H1 (cell line): ENCODE measurements at regions not wholly inside any gene's neighbourhood (a gene's known extent, or its start where the extent isn't known, plus 50 kb on each side); places are given as distances from the start of the nearest gene placed in this dataset.

ENCODE experiments used
- CTCF ChIA-PET: fragments of 300-600 bp; sonication (Branson Sonifier 250); formaldehyde crosslinking; loops from one replicate; lab custom pipeline; 2021; ENCODE audit not compliant: partially characterized antibody; lab: Charles Lee
- POLR2A ChIA-PET: fragments of 300-600 bp; sonication (Branson Sonifier 250); formaldehyde crosslinking; loops from one replicate; lab custom pipeline; 2021; ENCODE audit warnings: inconsistent platforms; ENCODE audit not compliant: partially characterized antibody; lab: Charles Lee
- DNase-seq, 2 experiments: peaks; one replicate each; pipeline versions ENCODE4 v3.0.0 to v3.0.0-alpha.2; 2010 to 2022; ENCODE audit warnings: low spot score in 2 of 2, low read depth in 1 of 2, mixed read lengths in 1 of 2
- FAIRE-seq: peaks from 2 replicates; lab custom pipeline; 2011; peaks lifted over from hg19 to GRCh38; lab: Jason Lieb, UNC
- H2AFZ ChIP-seq: 2 replicates; pipeline ENCODE4 v1.8.1; 2012; ENCODE audit warnings: low read length, inconsistent platforms
- H2AK5ac ChIP-seq: 2 replicates; pipeline ENCODE4 v1.6.1; 2013; ENCODE audit warnings: low read depth, low read length
- H2BK120ac ChIP-seq: replicated peaks from 2 replicates; pipeline ENCODE3; 2013; ENCODE audit warnings: low read depth, low read length, inconsistent platforms
- H2BK12ac ChIP-seq: 2 replicates; pipeline ENCODE4 v1.6.1; 2013; ENCODE audit warnings: low read depth, low read length
- H2BK15ac ChIP-seq: 2 replicates; pipeline ENCODE4 v1.6.1; 2013; ENCODE audit warnings: low read length
- H2BK20ac ChIP-seq: 2 replicates; pipeline ENCODE4 v1.6.1; 2013; ENCODE audit warnings: low read length
- H2BK5ac ChIP-seq: 2 replicates; pipeline ENCODE4 v1.6.1; 2013; ENCODE audit warnings: low read depth, low read length
- H3K14ac ChIP-seq: 2 replicates; pipeline ENCODE4 v1.6.1; 2013; ENCODE audit warnings: inconsistent platforms; ENCODE audit not compliant: insufficient read length
- H3K18ac ChIP-seq: 2 replicates; pipeline ENCODE4 v1.6.1; 2013; ENCODE audit warnings: low read length; ENCODE audit errors: extremely low read depth
- H3K23ac ChIP-seq: 2 replicates; pipeline ENCODE4 v1.6.1; 2013; ENCODE audit warnings: inconsistent platforms; ENCODE audit not compliant: insufficient read length
- H3K23me2 ChIP-seq: 2 replicates; pipeline ENCODE4 v1.6.1; 2013; ENCODE audit warnings: low read depth, low read length
- H3K27ac ChIP-seq: 2 replicates; pipeline ENCODE4 v1.6.1; 2011; ENCODE audit warnings: low read depth, low read length, inconsistent platforms
- H3K27me3 ChIP-seq, 4 experiments: replicated peaks in 1 of 4; 1 replicate in 1 of 4; 2 replicates in 3 of 4; pipeline versions ENCODE4 v1.6.1 to v1.8.1; 2011 to 2013; ENCODE audit warnings: low read length in 3 of 4, mild to moderate bottlenecking in 3 of 4, inconsistent platforms in 2 of 4, mixed read lengths in 2 of 4, moderate library complexity in 1 of 4; ENCODE audit not compliant: control insufficient read depth in 3 of 4, insufficient read depth in 3 of 4; ENCODE audit errors: extremely low read depth in 1 of 4
- H3K36me3 ChIP-seq, 4 experiments: 2 replicates each; pipeline versions ENCODE4 v1.6.1 to v1.8.1; 2011 to 2013; ENCODE audit warnings: mild to moderate bottlenecking in 4 of 4, low read length in 3 of 4, moderate library complexity in 2 of 4, control low read depth in 1 of 4, inconsistent platforms in 1 of 4; ENCODE audit not compliant: insufficient read depth in 4 of 4, control insufficient read depth in 2 of 4
- H3K4ac ChIP-seq: replicated peaks from 2 replicates; pipeline ENCODE3; 2013; ENCODE audit warnings: low read length, low read depth, mixed read lengths, inconsistent platforms; ENCODE audit not compliant: insufficient read length
- H3K4me1 ChIP-seq, 4 experiments: replicated peaks in 1 of 4; 1 replicate in 1 of 4; 2 replicates in 3 of 4; pipeline versions ENCODE4 v1.6.1 to v1.8.1; 2011 to 2013; ENCODE audit warnings: low read length in 3 of 4, inconsistent platforms in 2 of 4, mixed read lengths in 1 of 4; ENCODE audit not compliant: insufficient read depth in 4 of 4, control insufficient read depth in 3 of 4
- H3K4me2 ChIP-seq, 2 experiments: 2 replicates each; pipeline versions ENCODE4 v1.6.1 to v1.8.1; 2011 to 2013; ENCODE audit warnings: low read depth in 2 of 2, low read length in 2 of 2, control low read depth in 1 of 2, inconsistent platforms in 1 of 2, mild to moderate bottlenecking in 1 of 2; ENCODE audit not compliant: insufficient read depth in 1 of 2
- H3K4me3 ChIP-seq, 4 experiments: fragments of 200-600, 300-600 bp in 1 of 4; sonication (generic), shearing (Covaris generic), sonication (Bioruptor Twin) in 1 of 4; 2 replicates each; pipeline versions ENCODE4 v1.5.1 to v1.8.1; 2011 to 2016; ENCODE audit warnings: low read length in 4 of 4, low read depth in 3 of 4, control low read depth in 2 of 4, inconsistent platforms in 2 of 4, mild to moderate bottlenecking in 2 of 4, mixed read lengths in 1 of 4, moderate library complexity in 1 of 4; ENCODE audit not compliant: insufficient read depth in 2 of 4; ENCODE audit errors: extremely low read depth in 1 of 4
- H3K56ac ChIP-seq: replicated peaks from 2 replicates; pipeline ENCODE3; 2013; ENCODE audit warnings: low read depth, mild to moderate bottlenecking, mixed read lengths, low read length, inconsistent platforms; ENCODE audit not compliant: insufficient read length
- H3K79me1 ChIP-seq: 2 replicates; pipeline ENCODE4 v1.6.1; 2013; ENCODE audit warnings: low read depth, low read length, control low read depth
- H3K79me2 ChIP-seq, 2 experiments: 2 replicates each; pipeline versions ENCODE4 v1.6.1 to v1.8.1; 2012 to 2013; ENCODE audit warnings: low read length in 2 of 2, mild to moderate bottlenecking in 2 of 2, inconsistent platforms in 1 of 2; ENCODE audit not compliant: insufficient read depth in 2 of 2, control insufficient read depth in 1 of 2
- H3K9ac ChIP-seq, 4 experiments: replicated peaks in 1 of 4; 1 replicate in 1 of 4; 2 replicates in 3 of 4; pipeline versions ENCODE4 v1.6.1 to v1.8.1; 2011 to 2013; ENCODE audit warnings: low read depth in 3 of 4, low read length in 3 of 4, control low read depth in 2 of 4, mild to moderate bottlenecking in 2 of 4, moderate library complexity in 2 of 4, inconsistent platforms in 1 of 4; ENCODE audit errors: extremely low read depth in 1 of 4
- H3K9me3 ChIP-seq, 2 experiments: 2 replicates each; pipeline versions ENCODE4 v1.6.1 to v1.8.1; 2012 to 2013; ENCODE audit warnings: mild to moderate bottlenecking in 2 of 2, moderate library complexity in 2 of 2, control low read depth in 1 of 2, inconsistent platforms in 1 of 2, low read depth in 1 of 2, low read length in 1 of 2, mixed read lengths in 1 of 2; ENCODE audit not compliant: insufficient read depth in 2 of 2
- H4K20me1 ChIP-seq, 2 experiments: replicated peaks in 1 of 2; 2 replicates each; pipeline versions ENCODE3 to v1.8.1; 2011 to 2013; ENCODE audit warnings: inconsistent platforms in 2 of 2, low read length in 2 of 2, mild to moderate bottlenecking in 1 of 2; ENCODE audit not compliant: insufficient read depth in 2 of 2, control insufficient read depth in 1 of 2
- H4K5ac ChIP-seq: 2 replicates; pipeline ENCODE4 v1.6.1; 2013; ENCODE audit warnings: low read length, low read depth, mixed read lengths, inconsistent platforms; ENCODE audit not compliant: insufficient read length
- H4K8ac ChIP-seq: 2 replicates; pipeline ENCODE4 v1.8.0; 2013; ENCODE audit warnings: mild to moderate bottlenecking, moderate library complexity, low read length, inconsistent platforms; ENCODE audit not compliant: insufficient read depth; ENCODE audit errors: extremely low read depth
- H4K91ac ChIP-seq: replicated peaks from 2 replicates; pipeline ENCODE3; 2013; ENCODE audit warnings: low read length, mixed read lengths, inconsistent platforms; ENCODE audit not compliant: insufficient read length
- ATF2 ChIP-seq: IDR thresholded peaks from 2 replicates; pipeline ENCODE4 v1.6.1; 2012; ENCODE audit warnings: low read length, inconsistent platforms
- ATF3 ChIP-seq: IDR thresholded peaks from 2 replicates; pipeline ENCODE4 v1.6.1; 2011; ENCODE audit warnings: low read depth, mild to moderate bottlenecking, low read length; ENCODE audit not compliant: insufficient read depth
- GTF2F1 ChIP-seq: IDR thresholded peaks from 2 replicates; pipeline ENCODE4 v1.6.1; 2012; ENCODE audit warnings: low read depth, low read length, improper control_type of control experiment, borderline replicate concordance
- JUN ChIP-seq: IDR thresholded peaks from 2 replicates; pipeline ENCODE4 v1.6.1; 2011; ENCODE audit warnings: low read depth, mild to moderate bottlenecking, improper control_type of control experiment, low read length
- MAFK ChIP-seq: IDR thresholded peaks from 2 replicates; pipeline ENCODE4 v1.6.1; 2012; ENCODE audit warnings: low read depth, mild to moderate bottlenecking, improper control_type of control experiment, low read length
- RBBP5 ChIP-seq: IDR thresholded peaks from 2 replicates; pipeline ENCODE4 v1.7.1; 2012; ENCODE audit warnings: low read depth, mild to moderate bottlenecking, inconsistent platforms, low read length, moderate library complexity, borderline replicate concordance
- SIN3A ChIP-seq, 2 experiments: IDR thresholded peaks in 1 of 2; conservative IDR thresholded peaks in 1 of 2; 2 replicates each; pipeline ENCODE4 v1.6.1; 2011 to 2012; ENCODE audit warnings: low read length in 2 of 2, improper control_type of control experiment in 1 of 2, low read depth in 1 of 2, mild to moderate bottlenecking in 1 of 2
- SIRT6 ChIP-seq: IDR thresholded peaks from one replicate; pipeline ENCODE4 v1.7.1; 2012; ENCODE audit warnings: low read length, inconsistent platforms
- WGBS, 2 experiments: shearing (Covaris generic) in 1 of 2; methylation state at CpG; one replicate each; pipeline versions ENCODE4 v1.1.6 to v1.1.7; 2013 to 2015; ENCODE audit warnings: low lambda C conversion rate in 2 of 2, mixed read lengths in 2 of 2, inconsistent platforms in 1 of 2, low coverage in 1 of 2, missing lambda C conversion rate in 1 of 2; ENCODE audit not compliant: insufficient replicate concordance in 2 of 2, insufficient coverage in 1 of 2, insufficient read length in 1 of 2; ENCODE audit errors: extremely low coverage in 1 of 2, missing lambda C conversion rate in 1 of 2; 5-methylcytosine and 5-hydroxymethylcytosine counted together

GRCh38 chr22:33202455-33202854 is 144.3 kb upstream of the SYN3 start:
- no peak overlapping the region for H2AK5ac ChIP-seq
- no peak overlapping the region for H4K5ac ChIP-seq
- no peak overlapping the region for H3K4me2 ChIP-seq
- H3K27me3 ChIP-seq = no peaks in the 10 kb centered on the region; a peak in 2 of 7 replicates
- FAIRE-seq = no peak
- H3K56ac ChIP-seq = no peak overlapping the region
- no peak overlapping the region for H2BK120ac ChIP-seq
- DNase-seq = no peak
- no peak overlapping the region for H2BK20ac ChIP-seq
- H3K23ac ChIP-seq = no peak overlapping the region
- no peaks in the 10 kb centered on the region for H3K23me2 ChIP-seq
- H4K20me1 ChIP-seq = no peaks in the 10 kb centered on the region
- no peak overlapping the region for H3K9ac ChIP-seq
- H3K79me2 ChIP-seq = no peaks in the 10 kb centered on the region
- no peak overlapping the region for H2BK5ac ChIP-seq
- no peak overlapping the region for H2AFZ ChIP-seq
- H4K91ac ChIP-seq = no peak overlapping the region
- H4K8ac ChIP-seq = no peak overlapping the region
- no peaks in the 10 kb centered on the region for H3K4me1 ChIP-seq
- ChIA-PET POLR2A (no interaction called here), CTCF (interaction anchor here (0.6 to 3.0 kb wide), 34 partner anchors 9 to 748 kb away, joined by 3 to 25 read pairs (median 4); partner anchors contain the start of gene SYN3)
- H2BK12ac ChIP-seq = no peak overlapping the region
- no peaks in the 10 kb centered on the region for H3K79me1 ChIP-seq
- H3K4me3 ChIP-seq = no peak overlapping the region
- no peak overlapping the region for H3K4ac ChIP-seq
- no peak overlapping the region for H2BK15ac ChIP-seq
- no peak overlapping the region for H3K14ac ChIP-seq
- H3K9me3 ChIP-seq = no peaks in the 10 kb centered on the region
- H3K36me3 ChIP-seq = no peaks in the 10 kb centered on the region
- 76% methylated on average over 1 of the region's 1 CpG; no CpG with 5 or more reads in 1 of the 2 experiments for WGBS, 2 experiments
- no peak overlapping the region for H3K27ac ChIP-seq
- no peak overlapping the region for H3K18ac ChIP-seq
- TF ChIP-seq SIRT6 = no peak
- no peak for TF ChIP-seq RBBP5
- no peak for TF ChIP-seq GTF2F1
- no peak for TF ChIP-seq ATF2
- TF ChIP-seq ATF3 = no peak
- TF ChIP-seq SIN3A (conservative IDR thresholded peaks at IDR 0.05 in 1 of 2, IDR thresholded peaks at IDR 0.05 in 1 of 2; ENCODE audit: low read depth in 1 of 2, low read length in 2 of 2) = no peak
- no peak for TF ChIP-seq JUN
- TF ChIP-seq MAFK = no peak
